ENCODE measurements at regions not wholly inside any gene's neighbourhood (a gene's known extent, or its start where the extent isn't known, plus 50 kb on each side); places are given as distances from the start of the nearest gene placed in this dataset.

DNA sequence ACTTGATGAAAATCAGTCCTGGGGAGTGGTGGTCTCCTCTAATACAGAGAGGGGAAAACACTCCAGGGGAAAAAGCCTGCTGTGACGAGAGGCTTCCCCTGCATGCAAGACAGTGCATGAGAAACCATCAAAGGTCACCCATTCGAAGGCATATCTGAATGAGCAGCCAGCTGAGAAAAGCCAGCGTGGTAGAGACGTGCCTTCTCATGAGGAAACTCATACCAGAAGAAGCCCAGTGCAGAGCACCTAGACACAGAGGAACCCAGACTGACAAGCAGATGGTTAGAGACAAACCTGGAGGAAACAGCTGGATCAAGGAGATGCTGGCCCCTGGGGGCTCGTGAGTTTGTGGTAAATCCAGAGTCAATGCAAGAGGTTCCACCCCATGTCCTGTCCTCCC, 534.8 kb downstream of the BRD1 start:
- TF ChIP-seq CTCF (IDR thresholded peaks at IDR 0.05; ENCODE audit: insufficient read depth, low read length) (no peak), POLR2AphosphoS5 (IDR thresholded peaks at IDR 0.05; ENCODE audit: low read depth) (no peak), GABPA (IDR thresholded peaks at IDR 0.05; ENCODE audit: low read depth) (no peak)
- TF ChIP-seq, protein P1, sequence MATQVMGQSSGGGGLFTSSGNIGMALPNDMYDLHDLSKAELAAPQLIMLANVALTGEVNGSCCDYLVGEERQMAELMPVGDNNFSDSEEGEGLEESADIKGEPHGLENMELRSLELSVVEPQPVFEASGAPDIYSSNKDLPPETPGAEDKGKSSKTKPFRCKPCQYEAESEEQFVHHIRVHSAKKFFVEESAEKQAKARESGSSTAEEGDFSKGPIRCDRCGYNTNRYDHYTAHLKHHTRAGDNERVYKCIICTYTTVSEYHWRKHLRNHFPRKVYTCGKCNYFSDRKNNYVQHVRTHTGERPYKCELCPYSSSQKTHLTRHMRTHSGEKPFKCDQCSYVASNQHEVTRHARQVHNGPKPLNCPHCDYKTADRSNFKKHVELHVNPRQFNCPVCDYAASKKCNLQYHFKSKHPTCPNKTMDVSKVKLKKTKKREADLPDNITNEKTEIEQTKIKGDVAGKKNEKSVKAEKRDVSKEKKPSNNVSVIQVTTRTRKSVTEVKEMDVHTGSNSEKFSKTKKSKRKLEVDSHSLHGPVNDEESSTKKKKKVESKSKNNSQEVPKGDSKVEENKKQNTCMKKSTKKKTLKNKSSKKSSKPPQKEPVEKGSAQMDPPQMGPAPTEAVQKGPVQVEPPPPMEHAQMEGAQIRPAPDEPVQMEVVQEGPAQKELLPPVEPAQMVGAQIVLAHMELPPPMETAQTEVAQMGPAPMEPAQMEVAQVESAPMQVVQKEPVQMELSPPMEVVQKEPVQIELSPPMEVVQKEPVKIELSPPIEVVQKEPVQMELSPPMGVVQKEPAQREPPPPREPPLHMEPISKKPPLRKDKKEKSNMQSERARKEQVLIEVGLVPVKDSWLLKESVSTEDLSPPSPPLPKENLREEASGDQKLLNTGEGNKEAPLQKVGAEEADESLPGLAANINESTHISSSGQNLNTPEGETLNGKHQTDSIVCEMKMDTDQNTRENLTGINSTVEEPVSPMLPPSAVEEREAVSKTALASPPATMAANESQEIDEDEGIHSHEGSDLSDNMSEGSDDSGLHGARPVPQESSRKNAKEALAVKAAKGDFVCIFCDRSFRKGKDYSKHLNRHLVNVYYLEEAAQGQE (IDR thresholded peaks at IDR 0.05; ENCODE audit: insufficient replicate concordance, low read depth) = no peak

Data from HL-60 (cell line).